GM12875 (cell line): ENCODE measurements at regions not wholly inside any gene's neighbourhood (a gene's known extent, or its start where the extent isn't known, plus 50 kb on each side); places are given as distances from the start of the nearest gene placed in this dataset.

Experiments
- H3K4me3 ChIP-seq: one replicate; pipeline ENCODE4 v1.5.1; 2011; ENCODE audit warnings: low read depth, low read length, control low read depth
- TF ChIP-seq, protein P1 (sequence below): IDR thresholded peaks from 2 replicates; pipeline ENCODE4 v1.5.1; 2011; ENCODE audit warnings: low read depth, mild to moderate bottlenecking, control low read depth, inconsistent platforms, low read length, moderate library complexity, borderline replicate concordance; ENCODE audit not compliant: insufficient read depth

DNA sequence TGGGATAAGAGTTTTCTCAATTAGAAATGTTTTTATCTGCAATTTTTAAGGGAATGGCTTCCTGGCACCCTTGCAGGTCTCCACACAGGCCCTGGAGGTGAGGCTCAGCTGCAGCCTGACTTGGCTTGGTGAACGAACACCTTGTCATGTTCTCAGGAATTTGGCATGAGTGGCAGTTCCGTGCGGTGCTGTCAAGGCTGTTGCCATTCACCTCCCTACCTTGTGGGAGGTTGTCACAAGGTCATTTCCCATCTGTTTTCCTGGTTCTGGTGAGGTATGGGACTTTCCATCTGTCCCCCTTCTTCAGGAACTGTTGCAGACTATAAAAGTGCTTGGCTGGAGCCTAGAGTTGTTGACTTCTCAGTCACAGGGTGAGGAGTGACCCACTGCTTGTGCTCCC, 82.9 kb downstream of the ELOVL4 start:
- TF ChIP-seq, protein P1, sequence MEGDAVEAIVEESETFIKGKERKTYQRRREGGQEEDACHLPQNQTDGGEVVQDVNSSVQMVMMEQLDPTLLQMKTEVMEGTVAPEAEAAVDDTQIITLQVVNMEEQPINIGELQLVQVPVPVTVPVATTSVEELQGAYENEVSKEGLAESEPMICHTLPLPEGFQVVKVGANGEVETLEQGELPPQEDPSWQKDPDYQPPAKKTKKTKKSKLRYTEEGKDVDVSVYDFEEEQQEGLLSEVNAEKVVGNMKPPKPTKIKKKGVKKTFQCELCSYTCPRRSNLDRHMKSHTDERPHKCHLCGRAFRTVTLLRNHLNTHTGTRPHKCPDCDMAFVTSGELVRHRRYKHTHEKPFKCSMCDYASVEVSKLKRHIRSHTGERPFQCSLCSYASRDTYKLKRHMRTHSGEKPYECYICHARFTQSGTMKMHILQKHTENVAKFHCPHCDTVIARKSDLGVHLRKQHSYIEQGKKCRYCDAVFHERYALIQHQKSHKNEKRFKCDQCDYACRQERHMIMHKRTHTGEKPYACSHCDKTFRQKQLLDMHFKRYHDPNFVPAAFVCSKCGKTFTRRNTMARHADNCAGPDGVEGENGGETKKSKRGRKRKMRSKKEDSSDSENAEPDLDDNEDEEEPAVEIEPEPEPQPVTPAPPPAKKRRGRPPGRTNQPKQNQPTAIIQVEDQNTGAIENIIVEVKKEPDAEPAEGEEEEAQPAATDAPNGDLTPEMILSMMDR: no peak
- no peak overlapping the region for H3K4me3 ChIP-seq

DNA sequence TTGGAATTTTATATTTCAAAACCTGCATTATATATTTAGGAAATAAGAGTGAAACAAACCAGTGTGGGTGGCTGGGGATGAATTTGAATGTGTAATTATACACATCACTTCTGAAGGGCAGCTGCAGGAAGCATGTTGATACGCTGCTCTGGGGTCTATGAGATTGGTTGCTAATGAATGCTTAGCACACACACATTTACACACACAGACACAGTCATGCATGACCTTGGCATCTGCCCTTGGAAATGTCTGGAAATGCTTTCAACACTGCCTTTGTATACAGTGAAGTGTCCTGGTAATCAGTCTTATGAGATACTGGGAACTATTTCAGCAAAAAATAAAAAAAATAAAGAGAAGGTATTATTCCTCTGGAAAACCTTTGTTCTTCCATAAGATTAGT, 83.4 kb downstream of the ELOVL4 start:
- no peak overlapping the region for H3K4me3 ChIP-seq
- TF ChIP-seq, protein P1: no peak

DNA sequence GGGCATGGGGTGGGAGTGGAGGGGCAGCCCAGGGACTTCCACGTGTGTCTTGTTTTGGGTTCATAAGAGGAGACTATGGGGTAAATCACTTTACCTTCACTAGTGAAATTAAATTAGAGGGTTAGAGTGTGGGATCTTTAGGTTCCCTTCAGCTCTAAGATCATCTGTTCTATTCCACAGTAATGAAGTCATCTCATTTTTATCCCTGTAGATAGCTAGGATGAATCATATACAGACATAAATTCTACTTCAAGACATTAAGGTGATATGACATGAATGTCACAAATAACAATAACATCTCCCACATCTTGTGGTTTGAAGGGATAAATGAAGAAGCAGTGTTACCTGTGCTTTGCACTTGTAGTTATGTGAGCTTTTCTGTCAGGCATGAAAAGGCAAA, 83.8 kb downstream of the ELOVL4 start:
- TF ChIP-seq, protein P1: no peak
- no peak overlapping the region for H3K4me3 ChIP-seq

DNA sequence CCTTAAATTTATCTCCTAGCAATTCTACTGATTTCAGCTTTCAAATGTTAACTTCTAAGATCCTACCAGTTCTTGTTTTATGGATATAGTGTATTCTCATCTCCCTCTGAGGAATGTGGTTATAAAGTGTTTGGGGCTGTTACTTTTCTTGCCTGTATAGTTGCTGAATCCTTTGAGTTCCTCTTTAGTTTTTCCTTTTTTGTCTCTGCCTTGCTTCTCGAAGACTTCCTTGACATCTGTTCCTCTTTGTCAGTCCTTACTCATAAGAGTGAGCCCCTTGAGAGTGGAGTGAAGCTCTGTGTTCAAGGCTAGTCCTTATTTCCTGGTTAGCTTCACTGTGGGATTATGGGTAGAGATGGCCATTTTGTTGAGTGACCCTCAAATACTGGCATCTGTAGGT, 84.6 kb downstream of the ELOVL4 start:
- TF ChIP-seq, protein P1: no peak

DNA sequence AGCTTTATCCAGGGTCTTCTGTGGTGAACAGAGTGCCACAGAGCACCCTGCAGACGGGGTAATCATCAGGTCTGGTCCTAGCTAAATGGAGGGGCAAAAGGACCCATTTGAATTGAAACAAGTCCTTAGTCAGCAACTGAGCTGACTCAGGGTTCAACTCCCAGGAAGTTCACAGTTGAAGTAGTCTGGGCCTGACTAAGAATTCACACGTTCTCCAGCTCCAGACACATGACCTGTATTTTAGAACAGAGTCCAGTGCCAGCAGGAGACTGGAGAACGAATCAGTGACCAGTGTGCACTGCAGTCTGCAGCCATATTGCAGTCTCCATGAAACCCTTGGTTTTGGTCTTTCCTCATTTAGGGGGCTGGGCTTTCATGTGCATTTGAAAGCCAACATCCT, 85.2 kb downstream of the ELOVL4 start:
- TF ChIP-seq, protein P1: no peak
- H3K4me3 ChIP-seq: no peak overlapping the region

More for the DNA sequence above, 84.6 kb downstream of the ELOVL4 start:
- H3K4me3 ChIP-seq: no peak overlapping the region

DNA sequence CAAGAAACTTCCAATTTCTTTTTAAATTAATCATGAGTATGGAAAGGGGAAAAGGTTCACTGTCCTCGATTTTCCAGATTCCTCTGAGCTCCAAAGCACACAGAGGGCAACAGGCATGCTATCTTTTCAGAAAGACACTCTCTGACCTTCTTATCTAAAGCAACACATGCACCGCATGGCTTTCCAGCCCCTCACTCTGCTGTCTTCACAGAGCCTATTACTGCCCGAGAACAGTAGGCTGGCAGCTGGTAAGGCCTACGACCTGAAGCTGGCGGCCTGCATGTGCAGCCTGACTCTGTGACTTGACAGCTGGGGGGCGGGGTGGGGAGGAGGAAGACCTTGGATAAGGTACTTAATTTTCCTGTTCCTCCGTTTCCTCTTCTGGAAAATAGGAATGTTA, 86.3 kb downstream of the ELOVL4 start:
- TF ChIP-seq, protein P1: no peak
- H3K4me3 ChIP-seq: no peak overlapping the region

DNA sequence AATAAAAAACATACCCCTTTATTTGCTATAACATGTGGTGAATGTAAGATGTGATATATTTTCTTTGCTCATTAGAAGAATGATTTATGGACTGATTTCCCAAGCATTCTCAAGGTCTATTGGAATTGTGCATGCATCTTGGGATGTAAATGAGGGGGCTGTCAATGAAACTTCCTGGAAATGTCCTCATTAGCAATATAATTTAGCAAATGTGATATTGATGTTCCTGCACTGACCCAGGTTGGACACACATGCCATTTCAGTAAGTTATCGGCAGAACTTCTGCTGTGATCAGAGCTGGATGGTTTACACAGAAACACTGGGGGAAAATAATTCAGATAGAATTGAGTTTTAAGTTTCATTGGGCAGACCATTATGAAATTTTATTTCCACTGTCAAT, 99.9 kb downstream of the ELOVL4 start:
- TF ChIP-seq, protein P1: no peak

More for the DNA sequence above, 99.9 kb downstream of the ELOVL4 start:
- no peak overlapping the region for H3K4me3 ChIP-seq
